ENCODE measurements at regions not wholly inside any gene's neighbourhood (a gene's known extent, or its start where the extent isn't known, plus 50 kb on each side); places are given as distances from the start of the nearest gene placed in this dataset.

- TF ChIP-seq POLR2AphosphoS5 (IDR thresholded peaks at IDR 0.05; ENCODE audit: low read depth, low read length) (no peak), POLR2A (IDR thresholded peaks at IDR 0.05; ENCODE audit: low read depth, low read length) (no peak), TAF1 (IDR thresholded peaks at IDR 0.05; ENCODE audit: borderline replicate concordance, low read depth, low read length) (no peak)
Measured at GRCh38 chr3:542021-542420, 345.5 kb downstream of the CHL1 start.
